ENCODE measurements at regions not wholly inside any gene's neighbourhood (a gene's known extent, or its start where the extent isn't known, plus 50 kb on each side); places are given as distances from the start of the nearest gene placed in this dataset.
"Not testable (repeated sequence)": the region's sequence is repeated elsewhere in the genome, so short reads cannot be mapped to it uniquely, and the experiment has no call there.

DNA sequence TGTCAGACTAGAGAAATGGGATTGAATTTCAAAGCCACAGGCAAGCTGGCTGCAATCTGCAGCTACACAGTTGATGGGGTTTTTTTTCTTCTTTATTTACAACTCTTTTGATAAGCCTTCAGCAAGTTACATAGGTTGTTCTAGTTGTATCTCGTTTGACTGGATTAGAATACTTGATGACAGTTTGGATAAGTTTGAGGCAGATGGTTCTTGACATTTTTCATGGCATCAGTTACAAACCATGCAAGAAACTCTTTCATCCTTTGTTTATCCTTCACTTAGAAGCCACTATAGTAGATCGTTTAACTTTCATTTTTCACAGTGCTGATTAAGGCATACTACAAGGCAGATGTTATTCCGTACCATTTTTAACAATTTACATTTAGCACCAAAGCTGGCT is 238.9 kb downstream of the TOX3 start:
- no peaks in the 10 kb centered on the region for H3K36me3 ChIP-seq

GRCh38 chr16:52301026-52301425 is 245.9 kb downstream of the TOX3 start:
- Histone ChIP-seq H3K36me3 (no peaks in the 10 kb centered on the region), H3K4me3 (ENCODE audit: low read depth, low read length) (no peak overlapping the region), H3K9me3 (ENCODE audit: severe bottlenecking) (no peaks in the 10 kb centered on the region), H3K27me3 (ENCODE audit: insufficient read depth, low read depth, severe bottlenecking) (no peaks in the 10 kb centered on the region), H3K27ac (no peak overlapping the region)
- DNase-seq, result no peak
- TF ChIP-seq, protein P1, sequence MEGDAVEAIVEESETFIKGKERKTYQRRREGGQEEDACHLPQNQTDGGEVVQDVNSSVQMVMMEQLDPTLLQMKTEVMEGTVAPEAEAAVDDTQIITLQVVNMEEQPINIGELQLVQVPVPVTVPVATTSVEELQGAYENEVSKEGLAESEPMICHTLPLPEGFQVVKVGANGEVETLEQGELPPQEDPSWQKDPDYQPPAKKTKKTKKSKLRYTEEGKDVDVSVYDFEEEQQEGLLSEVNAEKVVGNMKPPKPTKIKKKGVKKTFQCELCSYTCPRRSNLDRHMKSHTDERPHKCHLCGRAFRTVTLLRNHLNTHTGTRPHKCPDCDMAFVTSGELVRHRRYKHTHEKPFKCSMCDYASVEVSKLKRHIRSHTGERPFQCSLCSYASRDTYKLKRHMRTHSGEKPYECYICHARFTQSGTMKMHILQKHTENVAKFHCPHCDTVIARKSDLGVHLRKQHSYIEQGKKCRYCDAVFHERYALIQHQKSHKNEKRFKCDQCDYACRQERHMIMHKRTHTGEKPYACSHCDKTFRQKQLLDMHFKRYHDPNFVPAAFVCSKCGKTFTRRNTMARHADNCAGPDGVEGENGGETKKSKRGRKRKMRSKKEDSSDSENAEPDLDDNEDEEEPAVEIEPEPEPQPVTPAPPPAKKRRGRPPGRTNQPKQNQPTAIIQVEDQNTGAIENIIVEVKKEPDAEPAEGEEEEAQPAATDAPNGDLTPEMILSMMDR (IDR thresholded peaks at IDR 0.05; ENCODE audit: low read depth, low read length), result no peak

More for the DNA sequence above, 238.9 kb downstream of the TOX3 start:
- H3K4me3 ChIP-seq (ENCODE audit: low read depth, low read length), result no peak overlapping the region
- H3K9me3 ChIP-seq (ENCODE audit: severe bottlenecking), result no peaks in the 10 kb centered on the region
- no peak for DNase-seq
- TF ChIP-seq, protein P1 (IDR thresholded peaks at IDR 0.05; ENCODE audit: low read depth, low read length), result no peak
- H3K27me3 ChIP-seq (ENCODE audit: insufficient read depth, low read depth, severe bottlenecking), result no peaks in the 10 kb centered on the region
- no peak overlapping the region for H3K27ac ChIP-seq

GRCh38 chr16:52298769-52299168 is 248.2 kb downstream of the TOX3 start:
- Histone ChIP-seq H3K9me3 (ENCODE audit: severe bottlenecking) (no peaks in the 10 kb centered on the region), H3K4me3 (ENCODE audit: low read depth, low read length) (no peak overlapping the region), H3K27ac (no peak overlapping the region), H3K36me3 (no peaks in the 10 kb centered on the region), H3K27me3 (ENCODE audit: insufficient read depth, low read depth, severe bottlenecking) (no peaks in the 10 kb centered on the region)
- DNase-seq, result no peak
- TF ChIP-seq, protein P1 (IDR thresholded peaks at IDR 0.05; ENCODE audit: low read depth, low read length), result no peak

GRCh38 chr16:52296706-52297315 is 250.1 kb downstream of the TOX3 start:
- not testable (repeated sequence) for H3K9me3 ChIP-seq (ENCODE audit: severe bottlenecking); H3K27ac ChIP-seq; H3K36me3 ChIP-seq; H3K27me3 ChIP-seq (ENCODE audit: insufficient read depth, low read depth, severe bottlenecking); DNase-seq; H3K4me3 ChIP-seq (ENCODE audit: low read depth, low read length)

GRCh38 chr16:52296076-52296475 is 250.9 kb downstream of the TOX3 start:
- Histone ChIP-seq H3K9me3 (ENCODE audit: severe bottlenecking) (no peaks in the 10 kb centered on the region), H3K27me3 (ENCODE audit: insufficient read depth, low read depth, severe bottlenecking) (no peaks in the 10 kb centered on the region), H3K4me3 (ENCODE audit: low read depth, low read length) (no peak overlapping the region), H3K27ac (no peak overlapping the region), H3K36me3 (no peaks in the 10 kb centered on the region)
- TF ChIP-seq, protein P1 (IDR thresholded peaks at IDR 0.05; ENCODE audit: low read depth, low read length), result no peak
- no peak for DNase-seq

- H3K9me3 ChIP-seq (ENCODE audit: severe bottlenecking), result no peaks in the 10 kb centered on the region
- no peaks in the 10 kb centered on the region for H3K27me3 ChIP-seq (ENCODE audit: insufficient read depth, low read depth, severe bottlenecking)
- no peak overlapping the region for H3K27ac ChIP-seq
- DNase-seq, result no peak
- TF ChIP-seq, protein P1 (IDR thresholded peaks at IDR 0.05; ENCODE audit: low read depth, low read length), result no peak
- no peaks in the 10 kb centered on the region for H3K36me3 ChIP-seq
- no peak overlapping the region for H3K4me3 ChIP-seq (ENCODE audit: low read depth, low read length)
Observed at GRCh38 chr16:52294660-52295059, 252.3 kb downstream of the TOX3 start.
